CD4-positive, alpha-beta T cell treated with Interleukin-15 for 4 hours (primary cell): ENCODE measurements at regions not wholly inside any gene's neighbourhood (a gene's known extent, or its start where the extent isn't known, plus 50 kb on each side); places are given as distances from the start of the nearest gene placed in this dataset.
A peak's percentile ranks its signal among the peaks of the same experiment; 100 is the strongest.
"Not testable (repeated sequence)": the region's sequence is repeated elsewhere in the genome, so short reads cannot be mapped to it uniquely, and the experiment has no call there.

ENCODE experiments used
- DNase-seq: peaks from one replicate; pipeline ENCODE4 v3.0.0-alpha.2; 2020; ENCODE audit warnings: low spot score

DNA sequence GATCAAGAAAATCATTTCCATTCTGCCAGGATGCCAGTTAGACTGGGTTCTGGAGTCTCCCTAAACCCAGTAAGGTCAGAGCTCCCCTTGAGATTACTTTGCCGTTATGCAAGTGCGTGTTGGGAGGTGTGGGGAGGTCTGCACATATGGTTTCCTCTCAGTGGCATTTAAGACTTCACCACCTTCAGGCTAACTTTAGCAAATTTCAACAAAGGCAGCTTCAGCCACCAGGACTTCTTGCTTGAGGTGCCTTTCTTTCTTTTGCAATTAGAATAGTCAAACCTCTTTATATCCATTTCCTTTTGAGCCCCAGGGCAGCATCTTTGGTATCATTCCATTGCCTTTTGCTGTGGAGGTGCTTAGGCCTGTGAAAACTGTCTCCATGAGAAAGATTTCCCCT, 117.2 kb upstream of the CCND2 start:
- no peak for DNase-seq

DNA sequence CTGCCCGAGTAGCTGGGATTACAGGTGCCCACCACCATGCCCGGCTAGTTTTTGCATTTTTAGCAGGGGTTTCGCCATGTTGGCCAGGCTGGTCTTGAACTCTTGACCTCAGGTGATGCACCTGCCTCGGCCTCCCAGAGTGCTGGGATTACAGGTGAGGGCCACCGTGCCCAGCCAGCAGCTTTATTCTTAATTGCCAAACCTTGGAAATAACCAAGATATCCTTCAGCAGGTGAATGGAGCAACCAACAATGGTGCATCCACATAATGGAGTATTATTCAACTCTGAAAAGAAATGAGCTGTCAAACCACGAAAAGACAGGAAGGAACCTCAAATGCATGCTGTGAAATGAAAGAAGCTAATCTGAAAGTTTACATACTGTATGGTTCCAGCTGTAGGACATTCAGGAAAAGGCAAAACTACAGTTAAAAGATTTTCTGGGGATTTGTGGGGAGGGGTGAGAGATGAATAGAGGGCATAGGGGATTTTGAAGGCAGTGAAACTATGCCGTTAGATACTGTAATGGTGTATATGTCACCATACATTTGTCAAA, 118.8 kb upstream of the CCND2 start:
- no peak for DNase-seq

DNA sequence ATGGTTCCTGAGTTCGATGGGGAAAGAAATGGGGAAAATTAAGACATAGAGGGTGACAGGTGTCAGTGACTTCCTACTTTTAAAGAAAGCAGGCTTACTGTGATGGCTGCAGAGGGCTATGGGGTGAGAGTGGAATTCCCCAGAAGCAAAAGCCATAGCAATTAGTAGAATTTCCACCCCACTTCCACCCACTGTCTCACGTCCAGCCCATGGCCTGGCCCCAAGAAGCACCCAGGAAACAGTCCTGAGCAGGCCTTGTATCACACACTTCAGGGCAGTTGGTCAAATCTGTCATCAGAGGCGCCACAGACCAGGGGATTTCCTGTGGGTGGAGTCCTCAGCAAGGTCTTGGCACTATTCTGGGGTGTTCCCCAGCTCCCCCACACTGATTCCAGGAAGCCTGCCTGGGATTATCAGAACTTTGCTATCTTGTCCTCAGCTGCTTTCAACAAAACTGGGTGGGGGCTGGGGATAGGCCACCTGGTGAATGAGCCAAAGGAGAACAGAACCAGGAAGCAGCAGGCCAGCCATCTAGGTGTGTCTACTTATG, 120.1 kb upstream of the CCND2 start:
- DNase-seq = peak; percentile 91

DNA sequence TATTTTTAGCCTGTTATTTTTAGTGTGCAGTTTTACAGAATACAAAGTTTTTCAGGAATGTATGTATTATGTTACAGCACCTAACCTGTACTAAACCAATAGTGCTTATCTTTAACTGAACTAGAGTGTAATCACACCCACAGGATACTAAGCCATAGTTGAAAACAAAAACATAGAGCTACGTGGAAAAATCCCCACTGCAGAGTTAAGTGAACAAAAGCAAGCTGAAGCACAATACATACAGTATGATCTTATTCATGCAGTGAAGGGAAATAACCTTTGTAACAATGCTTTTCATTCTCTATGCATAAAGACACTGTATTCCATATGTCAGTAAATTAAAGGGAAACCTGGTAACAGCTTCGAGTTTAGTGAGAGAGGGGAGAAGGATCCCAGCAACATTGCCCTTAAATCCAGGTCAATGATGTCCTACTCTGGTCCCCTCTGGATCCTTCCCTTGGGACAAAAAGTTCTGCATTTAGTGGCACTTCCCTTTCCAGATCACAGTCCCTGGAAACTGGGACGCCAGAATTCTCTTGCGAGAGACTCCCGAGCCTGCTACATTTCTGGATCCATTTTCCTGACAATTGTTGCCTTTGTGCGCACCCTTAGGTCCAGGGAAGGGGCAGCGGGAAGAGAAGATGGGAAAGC, 121.3 kb upstream of the CCND2 start:
- DNase-seq = peak; percentile 55

DNA sequence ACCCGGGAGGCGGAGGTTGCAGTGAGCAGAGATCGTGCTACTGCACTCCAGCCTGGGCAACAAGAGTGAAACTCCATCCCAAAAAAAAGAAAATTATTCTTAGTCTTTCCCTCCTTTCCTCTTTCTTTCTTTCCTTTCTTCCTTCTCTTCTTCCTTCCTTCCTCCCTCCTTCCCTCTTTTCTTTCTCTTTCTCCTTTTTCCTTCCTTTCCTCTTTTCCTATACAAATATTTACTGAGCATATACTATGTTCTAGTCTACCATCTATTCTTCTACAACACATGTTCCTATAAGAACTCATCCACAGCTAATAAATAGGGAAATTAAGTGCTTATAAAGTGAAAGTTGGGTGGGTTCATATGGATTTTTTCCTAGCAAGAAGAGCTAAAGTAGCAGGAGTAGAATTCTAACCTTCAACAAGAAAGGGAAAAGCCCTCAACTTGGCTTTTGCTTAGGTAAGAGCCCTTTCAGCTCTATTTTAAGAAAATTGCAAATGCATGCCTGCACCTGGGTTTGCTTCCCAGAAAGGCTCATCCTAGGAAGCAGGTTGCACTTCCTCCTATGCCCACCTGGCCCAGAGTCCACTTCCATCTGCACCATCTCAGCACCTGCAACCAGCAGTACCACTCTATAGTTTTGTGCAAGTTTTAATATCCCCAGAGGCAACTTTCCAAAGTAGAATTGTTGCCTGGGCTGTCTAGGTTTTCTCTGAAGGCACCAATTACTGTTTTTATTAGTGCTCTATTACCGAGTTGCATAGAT, 122.0 kb upstream of the CCND2 start:
- no peak for DNase-seq

DNA sequence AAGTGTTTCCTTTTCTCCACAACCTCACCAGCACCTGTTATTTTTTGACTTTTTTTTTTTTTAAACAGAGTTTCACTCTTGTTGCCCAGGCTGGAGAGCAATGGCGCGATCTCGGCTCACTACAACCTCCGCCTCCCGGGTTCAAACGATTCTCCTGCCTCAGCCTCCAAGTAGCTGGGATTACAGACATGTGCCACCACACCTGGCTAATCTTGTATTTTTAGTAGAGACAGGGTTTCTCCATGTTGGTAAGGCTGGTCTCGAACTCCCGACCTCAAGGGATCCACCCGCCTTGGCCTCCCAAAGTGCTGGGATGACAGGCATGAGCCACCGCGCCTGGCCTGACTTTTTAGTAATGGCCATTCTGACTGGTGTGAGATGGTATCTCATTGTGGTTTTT, 123.2 kb upstream of the CCND2 start:
- DNase-seq = not testable (repeated sequence)

DNA sequence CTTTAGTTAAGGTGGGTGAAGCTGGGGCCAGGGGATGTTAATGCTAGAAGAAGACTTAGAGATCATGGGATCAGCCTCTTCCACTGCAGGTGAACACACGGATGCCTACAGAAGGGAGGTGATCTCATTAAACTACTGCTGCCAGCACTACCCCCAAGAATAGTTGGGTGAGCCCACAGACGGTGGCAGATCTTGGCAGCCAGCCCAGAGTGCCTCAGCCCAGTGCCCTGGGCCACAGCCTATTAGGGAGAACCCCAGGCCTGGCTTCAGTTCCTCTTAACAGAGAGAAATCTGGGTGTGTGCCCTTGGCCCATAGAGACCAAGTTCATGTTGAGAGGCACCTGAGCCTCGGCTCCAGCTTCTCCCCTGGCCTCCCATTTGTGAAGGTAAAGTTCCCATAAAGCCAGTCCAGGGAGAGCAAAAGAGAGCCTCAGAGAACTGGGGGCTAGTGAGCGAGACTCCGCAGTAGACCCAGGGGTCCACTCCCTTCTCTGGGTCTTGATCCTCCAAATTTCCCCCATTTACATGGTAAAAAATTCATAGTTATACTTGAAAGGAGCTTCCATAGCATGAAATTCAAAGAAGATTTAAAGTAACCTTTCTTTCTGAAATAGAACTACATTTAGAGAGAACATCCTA, 125.0 kb upstream of the CCND2 start:
- peak; percentile 83 for DNase-seq

DNA sequence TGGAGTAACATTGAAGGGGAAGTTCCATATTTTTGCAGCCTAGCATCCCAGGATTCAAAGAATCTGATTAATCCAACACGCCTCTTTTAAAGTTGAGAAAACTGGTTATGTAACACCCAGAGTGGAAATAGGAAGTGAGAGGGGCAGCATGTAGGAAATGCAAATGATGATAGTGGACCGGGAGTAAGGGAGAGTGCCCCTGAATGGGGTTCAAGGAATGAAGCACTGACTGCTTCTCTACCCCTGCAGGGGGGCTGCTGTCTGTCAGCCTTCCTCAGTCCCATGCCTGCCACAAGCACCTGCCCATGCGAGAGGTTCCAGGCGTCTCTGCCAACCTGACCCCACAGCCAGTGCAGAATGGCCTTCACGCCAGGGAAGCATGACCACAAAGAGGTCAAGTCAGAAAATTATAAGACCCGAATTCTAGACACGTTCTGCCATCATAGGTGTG, 126.5 kb upstream of the CCND2 start:
- DNase-seq = no peak

DNA sequence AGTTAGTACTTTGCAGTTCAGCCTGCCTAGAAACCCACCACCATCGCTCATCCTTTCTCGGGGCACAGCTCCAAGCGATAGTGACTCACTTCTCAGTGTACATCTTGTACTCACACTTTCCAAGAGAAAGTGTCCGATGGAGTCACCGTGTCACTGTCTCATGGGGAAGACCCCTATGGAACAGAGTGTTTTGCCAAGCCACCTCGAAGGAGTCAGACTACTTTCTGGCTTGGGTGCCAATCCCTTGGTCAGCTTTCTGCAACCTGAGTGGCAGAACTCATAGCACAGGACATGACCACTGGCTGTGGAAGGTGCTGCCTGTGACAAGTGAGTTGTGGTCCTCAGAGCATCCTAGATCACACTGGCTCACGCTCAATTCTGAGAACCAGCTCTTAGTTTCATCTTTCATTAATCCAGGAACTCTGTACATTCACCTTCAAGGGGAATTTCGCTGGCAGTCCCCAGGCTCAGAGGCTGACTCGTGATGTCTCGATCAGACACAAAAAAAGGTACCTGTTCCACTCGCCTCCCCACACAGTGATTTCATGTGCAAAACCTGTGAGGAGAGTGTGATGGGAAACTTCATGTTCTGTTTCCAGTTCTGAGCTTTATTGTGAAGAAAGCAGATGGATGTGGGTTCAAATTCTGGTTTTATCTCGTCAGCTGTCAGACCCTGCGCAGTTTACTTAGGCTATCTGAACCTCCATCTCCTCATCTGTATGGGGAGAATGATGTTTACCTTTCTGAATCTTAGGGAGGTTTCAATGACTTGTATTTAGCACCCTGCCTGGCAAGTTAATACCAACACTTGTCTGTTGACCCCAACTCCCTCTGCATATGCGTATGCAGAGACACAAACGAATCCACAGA, 127.3 kb upstream of the CCND2 start:
- DNase-seq = peak; percentile 82

DNA sequence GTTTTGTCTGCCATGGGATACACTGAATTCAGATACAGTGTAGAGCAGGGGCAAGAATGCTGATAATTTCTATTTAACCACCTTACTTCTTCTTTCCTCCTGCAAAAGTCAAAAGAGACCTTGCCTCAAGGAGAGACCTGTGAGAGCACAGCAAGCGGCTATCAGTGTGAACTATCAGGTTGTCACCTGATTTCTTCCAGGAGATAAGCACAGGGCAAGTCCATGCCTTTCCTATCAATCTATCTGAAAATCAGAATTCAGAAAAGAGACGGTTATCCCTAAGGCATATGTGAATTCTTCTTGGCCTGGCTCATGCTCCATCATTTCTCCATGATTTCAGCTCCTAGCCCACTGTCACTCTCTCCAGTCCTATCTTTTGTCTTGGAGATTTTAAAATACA, 128.9 kb upstream of the CCND2 start:
- DNase-seq = no peak

DNA sequence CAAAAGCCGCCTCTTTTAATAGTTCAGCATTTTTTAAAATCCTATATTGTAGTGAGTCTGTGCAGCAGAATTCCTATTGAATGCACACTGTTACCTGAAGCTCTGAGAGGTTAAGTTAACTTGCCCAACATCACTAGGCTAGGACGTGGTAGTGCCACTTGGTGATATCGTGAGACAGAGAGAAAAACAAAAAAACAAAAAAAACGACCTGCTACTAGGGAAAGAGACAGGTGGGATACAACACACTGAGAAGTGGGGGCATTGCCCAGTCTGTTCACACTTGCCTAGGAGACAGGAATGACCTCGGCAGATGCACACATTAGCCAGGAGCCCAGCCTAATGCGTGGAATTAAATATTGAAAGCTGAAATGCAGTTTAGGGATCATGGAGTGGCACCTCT, 129.7 kb upstream of the CCND2 start:
- peak; percentile 48 for DNase-seq

DNA sequence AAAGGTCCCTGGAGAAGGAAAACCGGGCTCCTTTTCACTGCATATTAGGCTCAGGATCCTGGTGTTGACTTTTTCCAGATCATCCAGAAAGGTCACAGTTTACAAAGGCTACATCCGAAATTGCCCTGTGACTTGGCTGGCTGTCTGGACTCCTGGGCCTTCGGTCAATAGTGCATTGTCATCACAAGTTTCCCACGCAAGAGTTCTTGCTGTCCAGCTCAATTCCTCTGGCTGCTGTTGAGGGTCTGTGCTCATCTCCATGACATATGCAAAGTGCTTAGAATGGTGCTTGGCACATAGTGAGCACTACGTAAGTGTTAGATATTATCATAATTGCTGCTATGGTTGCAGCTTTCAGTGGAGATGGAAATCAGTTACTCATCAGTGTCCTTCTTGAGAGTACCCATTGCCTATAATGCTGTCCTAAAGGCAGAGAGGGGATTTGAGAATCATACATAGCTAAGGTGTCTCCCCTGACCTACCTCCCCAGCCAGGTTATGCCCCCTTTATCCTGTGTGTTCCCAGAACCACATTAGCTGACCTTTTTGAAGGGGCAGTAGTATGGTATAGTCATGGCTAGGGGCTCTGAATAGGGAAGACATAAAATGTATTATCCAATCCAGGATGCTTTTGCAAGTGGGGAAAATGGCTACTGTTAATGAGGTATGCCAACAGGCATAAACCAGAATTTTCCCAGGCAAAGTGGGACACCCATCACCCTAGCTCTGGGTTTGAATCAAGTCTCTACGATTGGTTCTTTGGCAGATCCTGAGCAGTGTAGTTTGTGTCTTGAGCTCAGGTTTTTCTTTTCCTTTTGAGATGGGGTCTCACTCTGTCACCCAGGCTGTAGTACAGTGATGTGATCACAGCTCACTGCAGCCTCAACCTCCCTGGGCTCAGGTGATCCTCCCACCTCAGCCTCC, 132.0 kb upstream of the CCND2 start:
- DNase-seq = peak; percentile 33

DNA sequence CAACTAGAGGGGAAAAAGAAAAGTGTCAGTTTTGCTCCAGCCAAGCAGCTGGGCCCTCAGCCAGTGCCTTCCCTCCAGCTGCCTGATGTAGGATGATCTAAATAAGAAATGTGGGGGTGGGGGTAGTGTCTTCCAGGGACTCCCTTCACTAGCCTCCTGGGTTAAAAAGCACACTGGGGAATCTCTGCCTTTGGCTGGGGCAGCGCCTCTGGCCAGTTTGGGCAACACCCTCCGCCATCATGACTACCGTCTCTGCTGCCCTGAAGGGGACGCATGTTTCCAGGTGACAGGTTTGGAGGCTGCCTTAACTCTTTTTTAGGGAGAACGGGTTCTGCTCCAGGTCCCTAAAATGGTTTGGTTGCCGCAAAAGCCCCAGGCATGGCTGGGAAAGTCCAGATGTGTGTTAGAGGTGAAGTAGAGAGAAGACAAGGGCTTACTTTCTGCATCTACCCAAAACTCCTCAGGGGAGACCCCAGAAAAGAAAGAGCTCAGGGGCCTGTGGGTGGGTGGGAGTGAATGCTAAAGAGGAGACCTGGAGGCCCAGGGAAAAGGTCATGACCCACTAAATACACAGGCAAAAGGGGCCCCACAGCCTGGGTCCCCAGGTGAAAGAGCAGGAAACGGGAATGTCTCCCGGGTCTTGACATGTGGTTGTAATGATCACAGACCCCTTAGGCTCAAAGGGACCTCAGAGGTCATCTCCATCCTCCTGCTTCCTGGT, 132.8 kb upstream of the CCND2 start:
- DNase-seq = no peak

DNA sequence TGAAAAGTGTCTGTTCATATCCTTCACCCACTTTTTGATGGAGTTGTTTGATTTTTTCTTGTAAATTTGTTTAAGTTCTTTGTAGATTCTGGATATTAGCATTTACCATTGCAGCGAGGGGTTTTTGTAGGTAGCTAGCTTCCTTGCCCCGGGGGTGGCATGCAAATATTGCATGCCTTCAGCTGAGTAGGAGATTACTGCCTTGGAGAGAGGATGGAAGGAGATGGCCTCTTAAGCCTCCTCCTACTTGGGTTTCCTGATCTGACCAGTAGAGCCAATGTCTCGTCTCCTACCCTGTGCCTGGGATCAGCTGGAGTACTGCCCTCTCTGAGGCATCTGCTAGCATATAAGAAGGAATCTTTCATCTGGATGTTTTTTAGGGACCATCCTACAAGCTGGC, 134.4 kb upstream of the CCND2 start:
- DNase-seq = no peak

DNA sequence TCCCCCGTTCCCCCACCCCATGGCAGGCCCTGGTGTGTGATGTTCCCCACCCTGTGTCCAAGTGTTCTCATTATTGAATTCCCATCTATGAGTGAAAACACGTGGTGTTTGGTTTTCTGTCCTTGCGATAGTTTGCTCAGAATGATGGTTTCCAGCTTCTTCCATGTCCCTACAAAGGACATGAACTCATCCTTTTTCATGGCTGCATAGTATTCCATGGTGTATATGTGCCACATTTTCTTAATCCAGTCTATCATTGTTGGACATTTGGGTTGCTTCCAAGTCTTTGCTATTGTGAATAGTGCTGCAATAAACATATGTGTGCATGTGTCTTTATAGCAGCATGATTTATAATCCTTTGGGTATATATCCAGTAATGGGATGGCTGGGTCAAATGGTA, 135.0 kb upstream of the CCND2 start:
- DNase-seq = not testable (repeated sequence)

DNA sequence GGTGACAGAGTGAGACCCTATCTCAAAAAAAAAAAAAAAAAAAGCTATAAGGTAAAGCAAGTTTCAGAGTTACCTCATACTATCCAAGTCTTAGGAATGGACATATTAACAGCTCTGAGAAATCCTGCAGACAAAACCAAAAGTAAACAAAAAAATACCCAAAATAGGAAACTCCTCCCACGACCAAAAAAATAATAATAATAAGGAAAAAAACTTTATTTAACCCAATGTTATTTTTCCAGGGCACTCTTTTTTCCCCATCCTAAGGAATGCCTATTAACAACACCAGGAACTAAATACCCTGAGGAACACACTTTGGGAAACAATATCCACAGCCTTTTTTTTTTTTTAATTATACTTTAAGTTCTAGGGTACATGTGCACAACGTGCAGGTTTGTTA, 135.5 kb upstream of the CCND2 start:
- no peak for DNase-seq

DNA sequence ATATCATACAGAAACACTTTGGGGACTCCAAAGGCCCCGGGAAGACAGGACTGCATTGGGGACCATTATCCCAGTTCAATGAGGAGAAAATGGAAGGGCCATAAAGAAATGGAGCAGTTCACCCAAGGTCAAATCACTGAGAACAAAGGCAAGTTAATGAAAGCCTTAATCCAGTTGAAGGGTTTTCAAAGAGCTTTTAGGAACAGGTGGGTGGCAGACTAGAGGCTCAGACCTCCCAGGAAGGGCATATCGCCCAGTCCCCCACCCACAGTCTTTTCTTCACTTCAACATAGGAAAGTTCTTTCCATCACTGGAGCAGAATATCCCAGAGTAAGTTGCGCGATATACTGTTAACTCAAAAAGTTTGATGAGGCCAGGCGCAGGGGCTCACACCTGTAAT, 136.1 kb upstream of the CCND2 start:
- DNase-seq = no peak

DNA sequence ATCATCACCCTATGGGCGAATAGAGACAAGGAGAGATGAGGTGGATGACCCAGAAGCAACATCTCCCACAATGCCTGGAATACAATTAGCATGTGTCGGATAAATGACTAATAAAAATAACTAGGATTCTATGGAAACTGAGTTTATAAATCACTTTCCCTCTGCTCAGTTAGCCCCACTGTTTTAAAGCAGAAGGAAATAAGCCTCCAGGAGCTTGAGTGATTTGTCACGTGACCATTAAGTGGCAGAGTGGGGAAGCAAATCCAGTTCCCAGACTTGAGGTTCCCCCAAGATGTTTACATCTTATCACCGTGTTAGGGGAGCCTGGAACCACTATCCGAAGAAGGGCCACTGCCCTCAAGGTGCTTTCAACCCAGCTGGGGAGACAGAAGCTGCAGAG, 136.5 kb upstream of the CCND2 start:
- DNase-seq = no peak

DNA sequence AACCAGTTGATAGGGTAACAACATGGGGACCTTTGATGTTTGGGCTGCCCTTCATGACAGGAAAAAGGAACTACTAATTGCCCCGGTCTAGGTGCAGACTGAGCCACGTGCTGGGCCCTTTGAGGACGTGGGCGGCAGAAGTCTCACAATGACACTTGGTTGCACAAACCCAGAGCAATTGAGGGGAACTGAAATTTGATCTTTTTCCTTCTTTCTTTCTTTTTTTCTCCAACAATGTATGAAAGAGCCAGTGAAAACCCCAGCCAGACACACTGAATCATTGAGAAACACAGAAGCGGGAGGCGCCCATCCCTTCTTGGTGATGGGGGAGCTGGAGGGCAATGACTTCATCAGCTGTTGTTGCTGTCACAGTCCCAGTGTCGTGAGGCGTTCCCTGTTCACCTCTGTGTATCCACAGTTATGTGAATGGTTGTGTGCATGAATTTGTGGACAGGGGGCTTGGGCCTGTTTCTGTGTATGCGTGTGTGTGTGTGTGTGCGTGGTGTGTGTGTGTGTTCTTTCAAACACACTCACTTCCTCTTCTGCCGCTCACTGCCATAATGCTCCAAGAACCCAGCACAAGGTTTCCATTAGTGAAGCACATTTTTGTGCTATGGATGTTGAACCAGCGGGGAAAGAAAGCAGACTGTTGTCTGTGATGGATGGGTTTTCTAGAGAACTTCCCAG, 137.5 kb upstream of the CCND2 start:
- no peak for DNase-seq
